Upper lobe of right lung (tissue), 1 donor: ENCODE measurements at regions not wholly inside any gene's neighbourhood (a gene's known extent, or its start where the extent isn't known, plus 50 kb on each side); places are given as distances from the start of the nearest gene placed in this dataset.

Experiments used
- ATAC-seq: fragments of 200-7000 bp; cut with Tn5 transposase; one replicate; pipeline ENCODE4 v1.9.1; 2020; ENCODE audit warnings: mild to moderate bottlenecking, moderate library complexity
- DNase-seq: peaks from one replicate; pipeline ENCODE4 v3.0.0-alpha.2; 2020
- H3K27ac ChIP-seq: fragments of 200-600 bp; one replicate; pipeline ENCODE4 v1.8.0; 2022
- H3K27me3 ChIP-seq: fragments of 200-600 bp; one replicate; pipeline ENCODE4 v1.8.0; 2022; ENCODE audit warnings: mild to moderate bottlenecking
- H3K36me3 ChIP-seq: fragments of 200-600 bp; one replicate; pipeline ENCODE4 v1.8.0; 2022
- H3K4me1 ChIP-seq: fragments of 200-600 bp; one replicate; pipeline ENCODE4 v1.8.0; 2022
- H3K4me3 ChIP-seq: fragments of 200-600 bp; one replicate; pipeline ENCODE4 v1.8.0; 2022; ENCODE audit warnings: mild to moderate bottlenecking
- H3K9me3 ChIP-seq: fragments of 200-600 bp; one replicate; pipeline ENCODE4 v1.8.0; 2022
- CTCF ChIP-seq: fragments of 200-600 bp; IDR thresholded peaks from one replicate; pipeline ENCODE4 v1.8.0; 2022; ENCODE audit warnings: antibody characterized with exemption
- intact Hi-C: fragments of 100-400 bp; cut with DNase I; formaldehyde crosslinking; loops from one replicate; pipeline ENCODE4 v1.11.0; 2022
- donor health status: DM: no; HTN: yes; CAD: no; lungs with severe emphysema.

GRCh38 chr2:10188211-10188610 is 65.7 kb downstream of the RRM2 start:
- peak; percentile 7 for ATAC-seq
- no peaks in the 10 kb centered on the region for H3K27me3 ChIP-seq
- H3K27ac ChIP-seq, result no peak overlapping the region
- no peaks in the 10 kb centered on the region for H3K4me1 ChIP-seq
- H3K4me3 ChIP-seq, result no peak overlapping the region
- DNase-seq, result no peak
- intact Hi-C loops, result no loop called here
- H3K9me3 ChIP-seq, result no peaks in the 10 kb centered on the region
- peak; percentile 8 for TF ChIP-seq CTCF
- no peaks in the 10 kb centered on the region for H3K36me3 ChIP-seq

DNA sequence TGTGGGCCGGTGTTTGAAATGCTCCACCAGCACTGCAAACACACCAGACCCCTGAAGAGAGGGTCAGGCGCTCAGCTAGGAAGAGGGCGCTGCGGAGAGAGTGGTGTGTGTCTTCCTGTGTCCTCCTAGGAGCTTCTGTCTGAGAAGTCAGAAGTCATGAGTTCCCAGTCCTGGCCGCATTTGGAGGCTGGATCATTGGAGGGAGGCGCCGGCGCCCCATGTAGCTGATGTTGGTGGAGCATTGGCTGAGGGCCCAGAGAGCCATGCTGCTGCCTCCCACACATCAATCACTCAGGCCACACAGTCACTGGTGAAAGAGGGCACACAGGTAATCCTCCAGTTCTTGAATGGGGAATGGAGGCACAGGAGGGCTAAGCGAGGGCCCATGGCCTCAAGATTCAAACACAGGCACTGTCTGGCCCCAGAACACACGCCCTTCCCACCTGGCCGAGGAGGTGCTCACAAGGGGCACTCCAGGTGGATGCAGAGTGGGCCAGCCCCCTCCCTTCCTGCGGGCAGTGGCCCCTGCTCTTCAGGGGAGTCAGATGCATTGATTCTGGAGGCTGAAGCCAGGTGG is 66.3 kb downstream of the RRM2 start:
- Histone ChIP-seq H3K27me3 (no peaks in the 10 kb centered on the region), H3K27ac (no peak overlapping the region), H3K4me3 (no peak overlapping the region), H3K4me1 (peaks cover 3% of the 10 kb centered on the region), H3K9me3 (no peaks in the 10 kb centered on the region), H3K36me3 (no peaks in the 10 kb centered on the region)
- intact Hi-C loops, result no loop called here
- TF ChIP-seq CTCF, result no peak
- DNase-seq, result no peak
- ATAC-seq, result no peak

DNA sequence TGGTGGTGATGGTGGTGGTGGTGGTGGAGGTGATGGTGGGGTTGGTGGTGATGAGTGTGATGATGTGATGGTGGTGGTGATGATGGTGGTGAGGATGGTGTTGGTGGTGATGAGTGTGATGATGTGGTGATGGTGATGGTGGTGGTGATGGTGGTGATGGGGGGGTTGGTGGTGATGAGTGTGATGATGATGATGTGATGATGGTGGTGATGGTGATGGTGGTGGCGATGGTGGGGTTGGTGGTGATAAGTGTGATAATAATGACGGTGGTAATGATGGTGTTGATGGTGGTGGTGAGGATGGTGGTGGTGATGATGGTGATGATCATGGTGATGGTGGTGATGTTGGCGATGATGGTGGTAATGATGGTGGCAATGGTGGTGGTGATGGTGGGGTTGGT is 67.7 kb downstream of the RRM2 start:
- ATAC-seq, result no peak
- intact Hi-C loops, result no loop called here

GRCh38 chr2:10190737-10191532 is 68.4 kb downstream of the RRM2 start:
- no peak overlapping the region for H3K27ac ChIP-seq
- ATAC-seq (no peak), DNase-seq (no peak)
- no peaks in the 10 kb centered on the region for H3K27me3 ChIP-seq
- peaks cover 3% of the 10 kb centered on the region for H3K4me1 ChIP-seq
- TF ChIP-seq CTCF, result no peak
- no peak overlapping the region for H3K4me3 ChIP-seq
- no peaks in the 10 kb centered on the region for H3K36me3 ChIP-seq
- no peaks in the 10 kb centered on the region for H3K9me3 ChIP-seq
- intact Hi-C loops, result no loop called here

More for the DNA sequence above, 67.7 kb downstream of the RRM2 start:
- Histone ChIP-seq H3K4me3 (no peak overlapping the region), H3K27me3 (no peaks in the 10 kb centered on the region), H3K27ac (no peak overlapping the region), H3K4me1 (peaks cover 3% of the 10 kb centered on the region), H3K9me3 (no peaks in the 10 kb centered on the region), H3K36me3 (no peaks in the 10 kb centered on the region)
- no peak for DNase-seq
- no peak for TF ChIP-seq CTCF

GRCh38 chr2:10191554-10191953 is 69.0 kb downstream of the RRM2 start:
- TF ChIP-seq CTCF, result no peak
- ATAC-seq (no peak), DNase-seq (no peak)
- H3K27ac ChIP-seq, result no peak overlapping the region
- H3K27me3 ChIP-seq, result no peaks in the 10 kb centered on the region
- H3K4me1 ChIP-seq, result peaks cover 3% of the 10 kb centered on the region
- H3K9me3 ChIP-seq, result no peaks in the 10 kb centered on the region
- H3K36me3 ChIP-seq, result no peaks in the 10 kb centered on the region
- intact Hi-C loops, result no loop called here
- H3K4me3 ChIP-seq, result no peak overlapping the region
